GM23338 (cell line): ENCODE measurements at regions not wholly inside any gene's neighbourhood (a gene's known extent, or its start where the extent isn't known, plus 50 kb on each side); places are given as distances from the start of the nearest gene placed in this dataset.

Source experiments
- ATAC-seq: fragments of 200-7000 bp; cut with Tn5 transposase; 3 replicates; pipeline ENCODE4 v1.9.1; 2020
- DNase-seq: peaks from one replicate; pipeline ENCODE4 v3.0.0-alpha.2; 2015; ENCODE audit warnings: low spot score
- H2AFZ ChIP-seq: fragments of 200-600 bp; sonication (generic); 2 replicates; pipeline ENCODE4 v1.8.0; 2016; ENCODE audit warnings: antibody characterized with exemption, mild to moderate bottlenecking, moderate library complexity
- H3F3A ChIP-seq: fragments of 200-600 bp; sonication (generic); replicated peaks from 2 replicates; pipeline ENCODE4 v1.8.0; 2017; ENCODE audit warnings: antibody characterized with exemption, mixed run types, low read depth
- H3K27ac ChIP-seq: fragments of 200-600 bp; sonication (generic); 2 replicates; pipeline ENCODE4 v1.6.1; 2016; ENCODE audit warnings: low read depth
- H3K27me3 ChIP-seq: fragments of 200-600 bp; sonication (generic); 2 replicates; pipeline ENCODE4 v1.8.0; 2016; ENCODE audit warnings: mild to moderate bottlenecking, mixed run types, moderate library complexity; ENCODE audit not compliant: insufficient read depth
- H3K36me3 ChIP-seq: fragments of 200-600 bp; sonication (generic); 2 replicates; pipeline ENCODE4 v1.8.0; 2016; ENCODE audit warnings: mild to moderate bottlenecking; ENCODE audit not compliant: insufficient read depth
- H3K4me1 ChIP-seq: fragments of 200-600 bp; sonication (generic); 2 replicates; pipeline ENCODE4 v1.8.0; 2016; ENCODE audit warnings: mild to moderate bottlenecking, moderate library complexity; ENCODE audit not compliant: insufficient read depth
- H3K4me2 ChIP-seq: fragments of 200-600 bp; sonication (generic); 2 replicates; pipeline ENCODE4 v1.7.1; 2017; ENCODE audit warnings: mixed run types
- H3K4me3 ChIP-seq: fragments of 200-600 bp; sonication (generic); 2 replicates; pipeline ENCODE4 v1.6.1; 2016; ENCODE audit warnings: mixed run types
- H3K79me2 ChIP-seq: fragments of 200-600 bp; sonication (generic); replicated peaks from 2 replicates; pipeline ENCODE4 v1.8.0; 2017; ENCODE audit warnings: mild to moderate bottlenecking; ENCODE audit not compliant: insufficient read depth
- H3K9me2 ChIP-seq: fragments of 200-600 bp; sonication (generic); 2 replicates; pipeline ENCODE4 v1.8.0; 2017; ENCODE audit not compliant: insufficient read depth
- H4K20me1 ChIP-seq: fragments of 200-600 bp; sonication (generic); replicated peaks from 2 replicates; pipeline ENCODE4 v1.8.0; 2017; ENCODE audit warnings: mild to moderate bottlenecking; ENCODE audit not compliant: insufficient read depth
- H3K27ac Mint-ChIP-seq: 2 replicates; pipeline ENCODE4 v1.8.0; 2020; ENCODE audit warnings: inconsistent platforms, mild to moderate bottlenecking, moderate library complexity, mixed read lengths
- H3K27me3 Mint-ChIP-seq: 3 replicates; pipeline ENCODE4 v1.8.0; 2022; ENCODE audit warnings: low read depth, mild to moderate bottlenecking, moderate library complexity, mixed read lengths, inconsistent platforms; ENCODE audit not compliant: insufficient read depth, poor library complexity
- H3K36me3 Mint-ChIP-seq: 3 replicates; pipeline ENCODE4 v1.8.0; 2021; ENCODE audit warnings: low read depth, mild to moderate bottlenecking, inconsistent platforms, moderate library complexity, mixed read lengths
- H3K4me1 Mint-ChIP-seq: 3 replicates; pipeline ENCODE4 v1.8.0; 2020; ENCODE audit warnings: mild to moderate bottlenecking, inconsistent platforms, mixed read lengths
- H3K4me3 Mint-ChIP-seq: 3 replicates; pipeline ENCODE4 v1.8.0; 2021; ENCODE audit warnings: moderate library complexity, mild to moderate bottlenecking, inconsistent platforms, mixed read lengths
- H3K9me3 Mint-ChIP-seq: 3 replicates; pipeline ENCODE4 v1.8.0; 2020; ENCODE audit warnings: moderate library complexity, mild to moderate bottlenecking, inconsistent platforms, mixed read lengths
- EZH2 ChIP-seq: fragments of 200-600 bp; sonication (generic); IDR thresholded peaks from one replicate; pipeline ENCODE4 v1.8.0; 2017; ENCODE audit warnings: antibody characterized with exemption, mild to moderate bottlenecking, low read depth; ENCODE audit not compliant: unreplicated experiment
- EZH2phosphoT487 ChIP-seq: fragments of 200-600 bp; sonication (generic); IDR thresholded peaks from one replicate; pipeline ENCODE4 v1.8.1; 2018; ENCODE audit warnings: antibody characterized with exemption; ENCODE audit not compliant: unreplicated experiment
- JUNB ChIP-seq: IDR thresholded peaks from one replicate; pipeline ENCODE4 v1.6.1; 2016; ENCODE audit warnings: antibody characterized with exemption; ENCODE audit not compliant: unreplicated experiment
- NANOG ChIP-seq: IDR thresholded peaks from 2 replicates; pipeline ENCODE4 v1.6.1; 2016; ENCODE audit warnings: antibody characterized with exemption, borderline replicate concordance
- POLR2AphosphoS5 ChIP-seq: IDR thresholded peaks from 2 replicates; pipeline ENCODE4 v1.6.1; 2016; ENCODE audit warnings: antibody characterized with exemption, low read depth
- STAT1 ChIP-seq: IDR thresholded peaks from one replicate; pipeline ENCODE4 v1.6.1; 2016; ENCODE audit warnings: antibody characterized with exemption; ENCODE audit not compliant: unreplicated experiment
- ZNF331 ChIP-seq: fragments of 250-450 bp; sonication (Bioruptor Pico); IDR thresholded peaks from 2 replicates; pipeline ENCODE4 v1.5.0; 2020; ENCODE audit warnings: low read depth, mild to moderate bottlenecking, moderate library complexity
- TF ChIP-seq, protein P1 (sequence below), 2 experiments: fragments of 200-600 bp in 1 of 2; sonication (generic) in 1 of 2; conservative IDR thresholded peaks; 2 replicates each; pipeline versions ENCODE4 v1.5.1 to v1.6.1; 2016 to 2017; ENCODE audit warnings: antibody characterized with exemption in 2 of 2, low read depth in 2 of 2, mild to moderate bottlenecking in 2 of 2, moderate library complexity in 1 of 2

DNA sequence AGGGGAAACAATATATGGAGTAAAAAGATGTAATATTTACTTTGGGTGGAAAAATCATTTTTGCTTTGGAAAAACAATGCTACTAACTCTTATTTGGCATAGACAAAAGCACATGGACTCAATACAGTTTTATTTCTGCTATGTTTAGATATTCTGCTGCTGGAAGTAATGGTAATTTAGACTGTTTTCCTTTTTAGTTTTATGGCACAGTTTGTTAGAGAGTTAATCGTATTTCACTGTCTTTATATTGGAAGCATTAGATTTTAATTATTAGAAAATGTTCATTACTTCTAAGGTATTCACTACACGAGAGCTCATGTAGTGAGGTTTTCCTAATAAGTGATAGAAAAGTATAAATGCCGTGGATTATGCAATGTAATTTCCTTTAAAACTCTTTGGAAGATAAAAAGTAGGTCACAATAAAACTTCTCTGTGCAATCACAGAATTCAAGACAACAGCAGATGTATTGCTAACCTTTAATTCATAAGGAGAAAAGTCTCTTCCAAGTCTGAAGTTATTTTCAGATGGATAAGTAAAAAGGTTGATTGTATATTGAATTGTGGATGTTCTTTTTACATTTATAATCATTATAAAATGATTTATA lies 851.8 kb downstream of the TMTC2 start:
- Histone ChIP-seq H4K20me1 (no peaks in the 10 kb centered on the region), H3K36me3 (no peaks in the 10 kb centered on the region), H3F3A (no peaks in the 10 kb centered on the region), H3K4me3 (no peak overlapping the region), H3K4me1 (peaks cover 4% of the 10 kb centered on the region; the same call in 1 of the 2 replicates), H2AFZ (no peak overlapping the region), H3K9me2 (no peaks in the 10 kb centered on the region), H3K79me2 (no peaks in the 10 kb centered on the region), H3K27ac (no peak overlapping the region), H3K4me2 (no peak overlapping the region), H3K27me3 (no peaks in the 10 kb centered on the region)
- H3K4me1 Mint-ChIP-seq = peaks cover 17% of the 10 kb centered on the region
- no peak for DNase-seq
- H3K27ac Mint-ChIP-seq = no peak overlapping the region
- H3K27me3 Mint-ChIP-seq = no peaks in the 10 kb centered on the region
- TF ChIP-seq NANOG = no peak
- no peak for TF ChIP-seq ZNF331 (CRISPR knock-in tag)
- no peak for TF ChIP-seq EZH2phosphoT487
- no peak for TF ChIP-seq EZH2
- H3K36me3 Mint-ChIP-seq = peaks cover 21% of the 10 kb centered on the region
- no peak for ATAC-seq
- H3K9me3 Mint-ChIP-seq = peaks cover 16% of the 10 kb centered on the region; the same call in 2 of the 3 replicates
- no peak overlapping the region for H3K4me3 Mint-ChIP-seq

DNA sequence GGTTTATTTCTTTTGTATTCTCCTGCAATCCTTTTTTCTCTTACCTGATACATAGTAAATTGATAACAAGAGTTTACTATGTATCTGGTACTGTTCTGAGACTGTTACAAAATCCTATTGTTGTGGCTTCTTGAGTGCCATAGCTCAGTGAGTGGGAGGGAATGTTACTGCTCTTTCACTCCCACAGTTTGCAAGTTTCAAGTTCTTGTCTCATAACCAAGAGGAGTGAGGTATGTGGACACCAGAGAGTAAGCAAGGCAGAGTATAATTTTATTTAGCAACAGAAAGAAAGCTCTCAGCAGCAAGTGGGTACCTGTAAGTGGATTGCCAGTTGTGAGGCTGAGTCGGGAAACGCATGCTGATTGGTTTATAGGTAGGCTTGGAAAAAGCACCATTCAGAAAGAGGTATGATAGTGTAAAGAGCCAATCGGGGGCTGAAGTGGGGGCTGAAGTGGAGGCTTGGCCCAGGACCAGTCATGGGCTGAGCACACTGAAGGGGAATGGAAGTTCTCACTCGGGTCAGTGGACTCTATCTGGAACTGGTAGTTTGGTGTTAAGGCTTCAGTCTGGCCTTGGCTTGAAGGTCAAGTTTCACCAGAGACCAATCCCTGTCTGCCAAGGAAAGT lies 850.8 kb downstream of the TMTC2 start:
- Mint-ChIP-seq H3K27ac (peak overlapping the region; percentile 73; the same call in 1 of the 2 replicates), H3K27me3 (no peaks in the 10 kb centered on the region), H3K4me3 (no peak overlapping the region), H3K36me3 (peaks cover 21% of the 10 kb centered on the region), H3K9me3 (peaks cover 16% of the 10 kb centered on the region; the same call in 2 of the 3 replicates), H3K4me1 (peaks cover 17% of the 10 kb centered on the region)
- TF ChIP-seq, protein P1, sequence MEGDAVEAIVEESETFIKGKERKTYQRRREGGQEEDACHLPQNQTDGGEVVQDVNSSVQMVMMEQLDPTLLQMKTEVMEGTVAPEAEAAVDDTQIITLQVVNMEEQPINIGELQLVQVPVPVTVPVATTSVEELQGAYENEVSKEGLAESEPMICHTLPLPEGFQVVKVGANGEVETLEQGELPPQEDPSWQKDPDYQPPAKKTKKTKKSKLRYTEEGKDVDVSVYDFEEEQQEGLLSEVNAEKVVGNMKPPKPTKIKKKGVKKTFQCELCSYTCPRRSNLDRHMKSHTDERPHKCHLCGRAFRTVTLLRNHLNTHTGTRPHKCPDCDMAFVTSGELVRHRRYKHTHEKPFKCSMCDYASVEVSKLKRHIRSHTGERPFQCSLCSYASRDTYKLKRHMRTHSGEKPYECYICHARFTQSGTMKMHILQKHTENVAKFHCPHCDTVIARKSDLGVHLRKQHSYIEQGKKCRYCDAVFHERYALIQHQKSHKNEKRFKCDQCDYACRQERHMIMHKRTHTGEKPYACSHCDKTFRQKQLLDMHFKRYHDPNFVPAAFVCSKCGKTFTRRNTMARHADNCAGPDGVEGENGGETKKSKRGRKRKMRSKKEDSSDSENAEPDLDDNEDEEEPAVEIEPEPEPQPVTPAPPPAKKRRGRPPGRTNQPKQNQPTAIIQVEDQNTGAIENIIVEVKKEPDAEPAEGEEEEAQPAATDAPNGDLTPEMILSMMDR (conservative IDR thresholded peaks at IDR 0.05; ENCODE audit: low read depth in 2 of 2) = no peak
- TF ChIP-seq JUNB = no peak
- ATAC-seq (no peak), DNase-seq (no peak)
- Histone ChIP-seq H2AFZ (no peak overlapping the region), H3K36me3 (no peaks in the 10 kb centered on the region), H3K4me3 (no peak overlapping the region), H3K27me3 (no peaks in the 10 kb centered on the region), H3K4me1 (peaks cover 11% of the 10 kb centered on the region; the same call in 1 of the 2 replicates), H3K79me2 (no peaks in the 10 kb centered on the region), H3K9me2 (no peaks in the 10 kb centered on the region), H3F3A (no peaks in the 10 kb centered on the region), H3K4me2 (no peak overlapping the region), H3K27ac (no peak overlapping the region), H4K20me1 (no peaks in the 10 kb centered on the region)

DNA sequence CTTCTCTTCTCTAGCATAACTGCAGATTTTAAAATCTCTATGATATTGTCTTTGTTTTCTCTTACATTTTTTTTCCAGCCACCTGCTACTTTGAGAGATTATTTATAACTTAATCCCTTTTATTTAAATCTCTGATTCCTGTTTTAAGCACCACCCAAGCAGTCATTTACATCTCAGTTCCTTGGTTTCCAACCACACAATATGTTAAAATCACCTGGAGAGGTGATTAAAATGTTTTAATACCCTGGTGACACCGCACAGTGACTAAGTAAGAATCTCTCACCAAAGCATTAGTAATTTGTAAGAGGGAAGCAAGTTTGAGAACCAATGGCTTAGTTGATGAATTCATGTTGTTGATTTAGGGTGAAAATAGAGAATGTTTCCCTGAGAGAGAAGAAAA lies 849.8 kb downstream of the TMTC2 start:
- no peak for ATAC-seq
- H4K20me1 ChIP-seq = no peaks in the 10 kb centered on the region
- TF ChIP-seq POLR2AphosphoS5 (no peak), EZH2phosphoT487 (no peak), ZNF331 (CRISPR knock-in tag) (no peak), STAT1 (no peak)

More for the DNA sequence above, 849.8 kb downstream of the TMTC2 start:
- H3K79me2 ChIP-seq = no peaks in the 10 kb centered on the region
- H3K4me1 Mint-ChIP-seq = peaks cover 17% of the 10 kb centered on the region
- peak overlapping the region; percentile 36 for H3K27ac ChIP-seq
- no peaks in the 10 kb centered on the region for H3K36me3 ChIP-seq
- H2AFZ ChIP-seq = no peak overlapping the region
- no peaks in the 10 kb centered on the region for H3K27me3 Mint-ChIP-seq
- H3K4me2 ChIP-seq = 0 out of 2 replicates have a peak overlapping the region, but pooled peaks have one; percentile 1
- H3K36me3 Mint-ChIP-seq = peaks cover 21% of the 10 kb centered on the region
- H3K9me3 Mint-ChIP-seq = peaks cover 16% of the 10 kb centered on the region; the same call in 2 of the 3 replicates
- H3K4me1 ChIP-seq = peaks cover 14% of the 10 kb centered on the region; the same call in 1 of the 2 replicates
- H3K27ac Mint-ChIP-seq = peak overlapping the region; percentile 91
- H3K4me3 ChIP-seq = no peak overlapping the region
- DNase-seq = no peak
- no peaks in the 10 kb centered on the region for H3K9me2 ChIP-seq
- no peaks in the 10 kb centered on the region for H3K27me3 ChIP-seq
- H3K4me3 Mint-ChIP-seq = no peak overlapping the region
- no peaks in the 10 kb centered on the region for H3F3A ChIP-seq
